HG02970 (cell line): ENCODE measurements at regions not wholly inside any gene's neighbourhood (a gene's known extent, or its start where the extent isn't known, plus 50 kb on each side); places are given as distances from the start of the nearest gene placed in this dataset.

Experiments
- ATAC-seq: cut with Tn5 transposase; IDR thresholded peaks from one replicate; pipeline ENCODE4 v1.9.1; 2021; ENCODE audit warnings: mild to moderate bottlenecking, moderate library complexity, moderate number of reproducible peaks; ENCODE audit not compliant: unreplicated experiment, low FRiP score

- no peak for ATAC-seq
These were observed 447.4 kb upstream of the NR2F2 start for GRCh38 chr15:95883064-95883463.

GRCh38 chr15:95884276-95884675 is 446.2 kb upstream of the NR2F2 start:
- ATAC-seq = no peak

- ATAC-seq = no peak
These were observed 442.7 kb upstream of the NR2F2 start for GRCh38 chr15:95887666-95888390.

- ATAC-seq = no peak
These were observed 441.7 kb upstream of the NR2F2 start for GRCh38 chr15:95888762-95889161.

- ATAC-seq = no peak
These were observed 436.0 kb upstream of the NR2F2 start for GRCh38 chr15:95894407-95894956.

GRCh38 chr15:95895508-95895907 is 435.0 kb upstream of the NR2F2 start:
- ATAC-seq = no peak

GRCh38 chr15:95897651-95898050 is 432.8 kb upstream of the NR2F2 start:
- ATAC-seq = no peak

GRCh38 chr15:95898761-95899160 is 431.7 kb upstream of the NR2F2 start:
- no peak for ATAC-seq

GRCh38 chr15:95901271-95901670 is 429.2 kb upstream of the NR2F2 start:
- ATAC-seq = no peak

GRCh38 chr15:95902606-95903005 is 427.9 kb upstream of the NR2F2 start:
- no peak for ATAC-seq

- ATAC-seq = no peak
These were observed 427.1 kb upstream of the NR2F2 start for GRCh38 chr15:95903352-95903751.

- ATAC-seq = no peak
These were observed 419.8 kb upstream of the NR2F2 start for GRCh38 chr15:95910643-95911212.

- ATAC-seq = no peak
These were observed 418.8 kb upstream of the NR2F2 start for GRCh38 chr15:95911570-95912279.

- no peak for ATAC-seq
These were observed 418.2 kb upstream of the NR2F2 start for GRCh38 chr15:95912280-95912625.

- no peak for ATAC-seq
These were observed 417.8 kb upstream of the NR2F2 start for GRCh38 chr15:95912728-95913127.

GRCh38 chr15:95916568-95916967 is 413.9 kb upstream of the NR2F2 start:
- ATAC-seq = no peak

- ATAC-seq = no peak
These were observed 412.0 kb upstream of the NR2F2 start for GRCh38 chr15:95918525-95918924.

- ATAC-seq = no peak
These were observed 411.0 kb upstream of the NR2F2 start for GRCh38 chr15:95919460-95919859.

- ATAC-seq = no peak
These were observed 409.1 kb upstream of the NR2F2 start for GRCh38 chr15:95921404-95921803.

- no peak for ATAC-seq
These were observed 408.1 kb upstream of the NR2F2 start for GRCh38 chr15:95922431-95922830.

- no peak for ATAC-seq
These were observed 406.7 kb upstream of the NR2F2 start for GRCh38 chr15:95923792-95924191.

- no peak for ATAC-seq
These were observed 401.7 kb upstream of the NR2F2 start for GRCh38 chr15:95928822-95929221.
